CD14-positive monocyte (primary cell): ENCODE measurements at regions not wholly inside any gene's neighbourhood (a gene's known extent, or its start where the extent isn't known, plus 50 kb on each side); places are given as distances from the start of the nearest gene placed in this dataset.

Experiments
- DNase-seq, 3 donors: peaks; one replicate each; pipeline ENCODE4 v3.0.0-alpha.2; 2011 to 2022
- H2AFZ ChIP-seq: 2 replicates; pipeline ENCODE4 v1.6.0; 2012; ENCODE audit warnings: mild to moderate bottlenecking, low read depth, low read length, inconsistent platforms; ENCODE audit not compliant: insufficient read depth, poor library complexity, severe bottlenecking
- H3K27ac ChIP-seq, 2 donors: 1 replicate in 1 of 2; 2 replicates in 1 of 2; pipeline ENCODE4 v1.5.1; 2012 to 2013; ENCODE audit warnings: low read length in 2 of 2, control low read depth in 1 of 2, inconsistent platforms in 1 of 2, low read depth in 1 of 2, mild to moderate bottlenecking in 1 of 2
- H3K27me3 ChIP-seq, 2 donors: one replicate each; pipeline versions ENCODE4 v1.6.0 to v1.6.1; 2011 to 2013; ENCODE audit warnings: low read length in 2 of 2; ENCODE audit not compliant: control insufficient read depth in 2 of 2, insufficient read depth in 2 of 2
- H3K36me3 ChIP-seq, 2 donors: replicated peaks in 1 of 2; 1 replicate in 1 of 2; 2 replicates in 1 of 2; pipeline versions ENCODE4 v1.5.1 to v1.6.1; 2012 to 2013; ENCODE audit warnings: low read length in 2 of 2, control low read depth in 1 of 2, inconsistent platforms in 1 of 2, mild to moderate bottlenecking in 1 of 2; ENCODE audit not compliant: insufficient read depth in 2 of 2, control insufficient read depth in 1 of 2
- H3K4me1 ChIP-seq, 2 donors: 1 replicate in 1 of 2; 2 replicates in 1 of 2; pipeline versions ENCODE4 v1.5.1 to v1.6.1; 2012 to 2013; ENCODE audit warnings: low read length in 2 of 2, control low read depth in 1 of 2, inconsistent platforms in 1 of 2, mild to moderate bottlenecking in 1 of 2, moderate library complexity in 1 of 2; ENCODE audit not compliant: insufficient read depth in 2 of 2, control insufficient read depth in 1 of 2
- H3K4me2 ChIP-seq: replicated peaks from 2 replicates; pipeline ENCODE3; 2012; ENCODE audit warnings: low read length, moderate library complexity, mild to moderate bottlenecking; ENCODE audit not compliant: poor library complexity, severe bottlenecking; ENCODE audit errors: extremely low read depth
- H3K4me3 ChIP-seq, 3 experiments: fragments of 200-600 bp in 1 of 3; sonication (generic) in 1 of 3; replicated peaks in 1 of 3; 1 replicate in 2 of 3; 2 replicates in 1 of 3; pipeline ENCODE4 v1.5.1; 2011 to 2013; ENCODE audit warnings: low read length in 3 of 3, mild to moderate bottlenecking in 3 of 3, control low read depth in 2 of 3, low read depth in 2 of 3, inconsistent platforms in 1 of 3, moderate library complexity in 1 of 3
- H3K79me2 ChIP-seq: 2 replicates; pipeline ENCODE4 v1.6.0; 2012; ENCODE audit warnings: mild to moderate bottlenecking, control low read depth, inconsistent platforms, low read length, moderate library complexity; ENCODE audit not compliant: insufficient read depth
- H3K9ac ChIP-seq: 2 replicates; pipeline ENCODE4 v1.6.0; 2017; ENCODE audit warnings: low read length, mild to moderate bottlenecking; ENCODE audit not compliant: insufficient read depth, poor library complexity, severe bottlenecking
- H3K9me3 ChIP-seq, 2 donors: replicated peaks in 1 of 2; 1 replicate in 1 of 2; 2 replicates in 1 of 2; pipeline versions ENCODE4 v1.5.1 to v1.6.1; 2012 to 2013; ENCODE audit warnings: low read length in 2 of 2, control low read depth in 1 of 2; ENCODE audit not compliant: control insufficient read depth in 1 of 2, insufficient read depth in 1 of 2
- H4K20me1 ChIP-seq: 2 replicates; pipeline ENCODE4 v1.6.0; 2012; ENCODE audit warnings: mild to moderate bottlenecking, low read length, control low read depth, moderate library complexity; ENCODE audit not compliant: insufficient read depth
- H3K27ac Mint-ChIP-seq, 7 donors: one replicate each; pipeline ENCODE4 v1.8.0; 2020; ENCODE audit warnings: mild to moderate bottlenecking in 7 of 7, mixed read lengths in 7 of 7, moderate library complexity in 6 of 7, inconsistent platforms in 2 of 7
- H3K27me3 Mint-ChIP-seq, 3 donors: one replicate each; pipeline ENCODE4 v1.8.0; 2021 to 2022; ENCODE audit warnings: low read depth in 3 of 3, mild to moderate bottlenecking in 3 of 3, mixed read lengths in 3 of 3, moderate library complexity in 3 of 3, inconsistent platforms in 1 of 3
- H3K36me3 Mint-ChIP-seq, 2 donors: one replicate each; pipeline ENCODE4 v1.8.0; 2020; ENCODE audit warnings: mixed read lengths in 2 of 2, inconsistent platforms in 1 of 2, mild to moderate bottlenecking in 1 of 2
- H3K4me1 Mint-ChIP-seq: one replicate; pipeline ENCODE4 v1.8.0; 2020; ENCODE audit warnings: mild to moderate bottlenecking, mixed read lengths
- H3K4me3 Mint-ChIP-seq, 2 donors: one replicate each; pipeline ENCODE4 v1.8.0; 2020; ENCODE audit warnings: mild to moderate bottlenecking in 2 of 2, mixed read lengths in 2 of 2, moderate library complexity in 1 of 2
- H3K9me3 Mint-ChIP-seq, 7 donors: one replicate each; pipeline ENCODE4 v1.8.0; 2020 to 2022; ENCODE audit warnings: mixed read lengths in 7 of 7, mild to moderate bottlenecking in 6 of 7, moderate library complexity in 6 of 7, inconsistent platforms in 2 of 7
- CTCF ChIP-seq: fragments of 200-600 bp; IDR thresholded peaks from one replicate; pipeline ENCODE4 v1.8.0; 2022; ENCODE audit warnings: antibody characterized with exemption, mild to moderate bottlenecking
- WGBS: methylation state at CpG from one replicate; pipeline ENCODE4 v1.1.5; 2013; ENCODE audit warnings: missing lambda C conversion rate; ENCODE audit not compliant: insufficient coverage; 5-methylcytosine and 5-hydroxymethylcytosine counted together
- intact Hi-C, 2 donors: fragments of 100-400 bp; cut with micrococcal nuclease; formaldehyde crosslinking; loops; one replicate each; pipeline versions ENCODE4 v1.15.0 to v1.15.1; 2023

- H4K20me1 ChIP-seq = no peaks in the 10 kb centered on the region
- intact Hi-C loops = no loop called here
- no peak overlapping the region for H3K27ac ChIP-seq
- H3K4me3 ChIP-seq = no peak overlapping the region
- no peak for DNase-seq
- no peak overlapping the region for H3K9ac ChIP-seq
- H3K4me3 Mint-ChIP-seq = no peak overlapping the region
- H3K79me2 ChIP-seq = no peaks in the 10 kb centered on the region
- H3K27me3 Mint-ChIP-seq = peaks cover 1 to 16% (median 5%) of the 10 kb centered on the region in 3 donors
- H3K36me3 ChIP-seq = no peaks in the 10 kb centered on the region
- H3K36me3 Mint-ChIP-seq = peaks cover 3 to 5% of the 10 kb centered on the region in 2 donors
- H3K9me3 Mint-ChIP-seq = peaks cover 14 to 36% (median 28%) of the 10 kb centered on the region in 7 donors
- H3K27ac Mint-ChIP-seq = no peak overlapping the region
- H2AFZ ChIP-seq = no peak overlapping the region
- H3K4me2 ChIP-seq = no peak overlapping the region
- peaks cover 32 to 35% of the 10 kb centered on the region in 2 donors for H3K4me1 ChIP-seq
- TF ChIP-seq CTCF = no peak
- peaks cover 0 to 5% of the 10 kb centered on the region in 2 donors for H3K27me3 ChIP-seq
- 93% methylated on average over 13 of the region's 25 CpGs for WGBS
- peaks cover 31 to 36% of the 10 kb centered on the region in 2 donors for H3K9me3 ChIP-seq
- H3K4me1 Mint-ChIP-seq = peaks cover 32% of the 10 kb centered on the region
Measured at GRCh38 chr14:96964726-96965415, 167.7 kb downstream of the VRK1 start.

GRCh38 chr14:96965885-96966595 lies 168.9 kb downstream of the VRK1 start:
- H3K4me1 ChIP-seq = peaks cover 21 to 26% of the 10 kb centered on the region in 2 donors
- H3K27ac Mint-ChIP-seq = no peak overlapping the region
- H3K36me3 Mint-ChIP-seq = peaks cover 3 to 5% of the 10 kb centered on the region in 2 donors
- intact Hi-C loops = no loop called here
- H3K4me2 ChIP-seq = no peak overlapping the region
- H3K9me3 ChIP-seq = peaks cover 29 to 31% of the 10 kb centered on the region in 2 donors
- no peak overlapping the region for H3K27ac ChIP-seq
- peaks cover 14 to 29% (median 21%) of the 10 kb centered on the region in 7 donors for H3K9me3 Mint-ChIP-seq
- no peak overlapping the region for H3K4me3 ChIP-seq
- TF ChIP-seq CTCF = no peak
- H3K9ac ChIP-seq = no peak overlapping the region
- H3K36me3 ChIP-seq = no peaks in the 10 kb centered on the region
- peaks cover 1 to 16% (median 6%) of the 10 kb centered on the region in 3 donors for H3K27me3 Mint-ChIP-seq
- H3K4me3 Mint-ChIP-seq = no peak overlapping the region
- DNase-seq = no peak
- H3K4me1 Mint-ChIP-seq = peaks cover 23% of the 10 kb centered on the region
- H2AFZ ChIP-seq = no peak overlapping the region
- peaks cover 0 to 5% of the 10 kb centered on the region in 2 donors for H3K27me3 ChIP-seq
- WGBS = 95% methylated on average over 9 of the region's 11 CpGs
- no peaks in the 10 kb centered on the region for H4K20me1 ChIP-seq
- no peaks in the 10 kb centered on the region for H3K79me2 ChIP-seq
